ENCODE measurements at regions not wholly inside any gene's neighbourhood (a gene's known extent, or its start where the extent isn't known, plus 50 kb on each side); places are given as distances from the start of the nearest gene placed in this dataset.

GRCh38 chr18:41809652-41810051 is 145.4 kb upstream of the PIK3C3 start:
- Histone ChIP-seq H3K79me2 (ENCODE audit: control insufficient read depth, insufficient read depth, low read length) (no peaks in the 10 kb centered on the region), H2AFZ (ENCODE audit: low read depth, low read length) (no peak overlapping the region), H3K27me3 (ENCODE audit: control insufficient read depth in 2 of 2, insufficient read depth in 2 of 2, low read length in 2 of 2) (no peaks in the 10 kb centered on the region), H3K4me2 (ENCODE audit: insufficient read depth, low read length) (no peak overlapping the region), H3K9me1 (replicated peaks; ENCODE audit: control insufficient read depth, extremely low read depth, insufficient read depth, low read length) (no peaks in the 10 kb centered on the region), H3K27ac (ENCODE audit: insufficient read depth, low read depth, low read length) (no peak overlapping the region), H3K4me3 (replicated peaks in 1 of 3; ENCODE audit: insufficient read depth in 1 of 3, low read depth in 1 of 3, low read length in 3 of 3) (no peak overlapping the region), H3K36me3 (ENCODE audit: control insufficient read depth in 2 of 2, extremely low read depth in 1 of 2, insufficient read depth in 2 of 2, low read length in 2 of 2) (no peaks in the 10 kb centered on the region), H3K9me3 (replicated peaks; ENCODE audit: control insufficient read depth, insufficient read depth, low read length) (no peaks in the 10 kb centered on the region), H4K20me1 (replicated peaks; ENCODE audit: control insufficient read depth, extremely low read depth, insufficient read depth, low read length) (no peaks in the 10 kb centered on the region), H3K9ac (replicated peaks; ENCODE audit: extremely low read depth, insufficient read depth, low read length) (no peak overlapping the region), H3K4me1 (ENCODE audit: control insufficient read depth, extremely low read depth, insufficient read depth, low read length) (no peaks in the 10 kb centered on the region)
- ChIA-PET POLR2A (no interaction called here), CTCF (no interaction called here)
- TF ChIP-seq MYC (IDR thresholded peaks at IDR 0.05; ENCODE audit: low read depth, low read length) (no peak), JUN (IDR thresholded peaks at IDR 0.05; ENCODE audit: borderline replicate concordance, insufficient read depth, insufficient read length, low read depth) (no peak), POLR2AphosphoS5 (IDR thresholded peaks at IDR 0.05; ENCODE audit: insufficient read depth, low read depth, low read length) (no peak), EZH2 (IDR thresholded peaks at IDR 0.05; ENCODE audit: borderline replicate concordance, low read depth, low read length, severe bottlenecking) (no peak), FOS (IDR thresholded peaks at IDR 0.05; ENCODE audit: borderline replicate concordance, insufficient read depth, low read length) (no peak), POLR2A (IDR thresholded peaks at IDR 0.05; ENCODE audit: low read depth, low read length) (no peak), GATA2 (IDR thresholded peaks at IDR 0.05; ENCODE audit: insufficient read depth, insufficient read length, low read depth, low read length) (no peak)
- TF ChIP-seq, protein P1, sequence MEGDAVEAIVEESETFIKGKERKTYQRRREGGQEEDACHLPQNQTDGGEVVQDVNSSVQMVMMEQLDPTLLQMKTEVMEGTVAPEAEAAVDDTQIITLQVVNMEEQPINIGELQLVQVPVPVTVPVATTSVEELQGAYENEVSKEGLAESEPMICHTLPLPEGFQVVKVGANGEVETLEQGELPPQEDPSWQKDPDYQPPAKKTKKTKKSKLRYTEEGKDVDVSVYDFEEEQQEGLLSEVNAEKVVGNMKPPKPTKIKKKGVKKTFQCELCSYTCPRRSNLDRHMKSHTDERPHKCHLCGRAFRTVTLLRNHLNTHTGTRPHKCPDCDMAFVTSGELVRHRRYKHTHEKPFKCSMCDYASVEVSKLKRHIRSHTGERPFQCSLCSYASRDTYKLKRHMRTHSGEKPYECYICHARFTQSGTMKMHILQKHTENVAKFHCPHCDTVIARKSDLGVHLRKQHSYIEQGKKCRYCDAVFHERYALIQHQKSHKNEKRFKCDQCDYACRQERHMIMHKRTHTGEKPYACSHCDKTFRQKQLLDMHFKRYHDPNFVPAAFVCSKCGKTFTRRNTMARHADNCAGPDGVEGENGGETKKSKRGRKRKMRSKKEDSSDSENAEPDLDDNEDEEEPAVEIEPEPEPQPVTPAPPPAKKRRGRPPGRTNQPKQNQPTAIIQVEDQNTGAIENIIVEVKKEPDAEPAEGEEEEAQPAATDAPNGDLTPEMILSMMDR (IDR thresholded peaks at IDR 0.05; ENCODE audit: extremely low read depth in 1 of 2, insufficient read depth in 1 of 2, low read depth in 1 of 2, low read length in 2 of 2) = no peak
- TF ChIP-seq, protein P2, sequence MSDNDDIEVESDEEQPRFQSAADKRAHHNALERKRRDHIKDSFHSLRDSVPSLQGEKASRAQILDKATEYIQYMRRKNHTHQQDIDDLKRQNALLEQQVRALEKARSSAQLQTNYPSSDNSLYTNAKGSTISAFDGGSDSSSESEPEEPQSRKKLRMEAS (IDR thresholded peaks at IDR 0.05; ENCODE audit: insufficient read depth, insufficient read length) = no peak
- no TSS peak for BruUV-seq (replicated peaks)
- DNase-seq (ENCODE audit: low read depth, low spot score) (no peak), FAIRE-seq (no peak)
- intact Hi-C loops (cut with micrococcal nuclease) = loop anchor here (5.0 kb wide), 1 partner anchor 687 kb away; no protein-coding TSS in a partner anchor
- dilution Hi-C loops (cut with MboI; ENCODE audit: extremely low pct_ligation_motif_present, low sequenced_read_pairs) = no loop called here

Measured in endothelial cell of umbilical vein (primary cell).